ENCODE measurements at regions not wholly inside any gene's neighbourhood (a gene's known extent, or its start where the extent isn't known, plus 50 kb on each side); places are given as distances from the start of the nearest gene placed in this dataset.

- no CpG with 5 or more reads among the region's 1 CpG for WGBS (ENCODE audit: extremely low coverage, insufficient coverage, low lambda C conversion rate)
- no peak overlapping the region for H3K4ac ChIP-seq (ENCODE audit: low read depth, low read length)
- H3K18ac ChIP-seq (ENCODE audit: low read length), result no peak overlapping the region
- no peaks in the 10 kb centered on the region for H3K36me3 ChIP-seq (ENCODE audit: control insufficient read depth, insufficient read depth, low read length)
- H3K9ac ChIP-seq (ENCODE audit: low read length), result no peak overlapping the region
- H2BK15ac ChIP-seq (replicated peaks; ENCODE audit: low read depth), result no peak overlapping the region
- no peak overlapping the region for H3K4me2 ChIP-seq (ENCODE audit: low read length)
- no peaks in the 10 kb centered on the region for H3K79me1 ChIP-seq (ENCODE audit: low read length)
- H3K56ac ChIP-seq (ENCODE audit: low read length), result no peak overlapping the region
- H3K27ac ChIP-seq (ENCODE audit: low read depth, low read length), result no peak overlapping the region
- H4K8ac ChIP-seq (ENCODE audit: low read depth, low read length), result no peak overlapping the region
- H2BK5ac ChIP-seq (ENCODE audit: low read length), result no peak overlapping the region
- H3K23ac ChIP-seq (ENCODE audit: low read length), result no peak overlapping the region
- H2BK120ac ChIP-seq (ENCODE audit: low read depth, low read length), result no peak overlapping the region
- no peaks in the 10 kb centered on the region for H3K79me2 ChIP-seq (ENCODE audit: control insufficient read depth, insufficient read depth, low read length)
- no peak overlapping the region for H3K4me3 ChIP-seq (ENCODE audit: low read length)
- H3K27me3 ChIP-seq (ENCODE audit: insufficient read depth, low read length, poor library complexity), result no peaks in the 10 kb centered on the region
- no peak overlapping the region for H4K5ac ChIP-seq (ENCODE audit: low read length)
- no peak overlapping the region for H2AK5ac ChIP-seq (ENCODE audit: low read length)
- no peaks in the 10 kb centered on the region for H3K4me1 ChIP-seq (ENCODE audit: control insufficient read depth, low read depth, low read length)
- no peak for DNase-seq
Measured at GRCh38 chr13:64910096-64910495, 2320.0 kb downstream of the PCDH9 start.

DNA sequence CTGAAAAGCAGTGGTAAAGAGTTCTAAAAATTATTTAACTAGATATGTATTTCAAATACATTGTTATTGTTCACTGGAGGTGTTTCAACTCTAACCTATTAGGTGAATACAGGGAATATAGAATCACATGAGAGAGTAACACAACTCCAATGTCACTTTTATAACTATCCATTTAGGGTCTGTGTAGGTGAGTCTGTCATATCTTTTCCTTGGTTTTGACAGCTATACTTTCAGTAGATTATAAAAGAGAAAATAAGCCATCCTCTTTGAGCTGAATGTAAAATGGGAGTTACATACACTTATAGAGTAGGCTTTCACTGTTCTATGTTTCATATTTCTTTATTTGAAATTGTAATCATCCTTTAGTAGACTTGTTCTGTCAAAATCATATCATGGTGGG lies 2321.0 kb downstream of the PCDH9 start:
- no peak for DNase-seq
- H3K4me3 ChIP-seq (ENCODE audit: low read length), result no peak overlapping the region
- H3K9ac ChIP-seq (ENCODE audit: low read length), result no peak overlapping the region
- no peaks in the 10 kb centered on the region for H3K4me1 ChIP-seq (ENCODE audit: control insufficient read depth, low read depth, low read length)
- H4K5ac ChIP-seq (ENCODE audit: low read length), result no peak overlapping the region
- no peak overlapping the region for H3K23ac ChIP-seq (ENCODE audit: low read length)
- no peak overlapping the region for H4K8ac ChIP-seq (ENCODE audit: low read depth, low read length)
- no peak overlapping the region for H2AK5ac ChIP-seq (ENCODE audit: low read length)
- H3K27ac ChIP-seq (ENCODE audit: low read depth, low read length), result no peak overlapping the region
- no peaks in the 10 kb centered on the region for H3K36me3 ChIP-seq (ENCODE audit: control insufficient read depth, insufficient read depth, low read length)
- no peak overlapping the region for H3K56ac ChIP-seq (ENCODE audit: low read length)
- no peak overlapping the region for H3K4ac ChIP-seq (ENCODE audit: low read depth, low read length)
- H2BK5ac ChIP-seq (ENCODE audit: low read length), result no peak overlapping the region
- no peaks in the 10 kb centered on the region for H3K79me1 ChIP-seq (ENCODE audit: low read length)
- H2BK15ac ChIP-seq (replicated peaks; ENCODE audit: low read depth), result no peak overlapping the region
- H3K4me2 ChIP-seq (ENCODE audit: low read length), result no peak overlapping the region
- H3K27me3 ChIP-seq (ENCODE audit: insufficient read depth, low read length, poor library complexity), result no peaks in the 10 kb centered on the region
- no peak overlapping the region for H3K18ac ChIP-seq (ENCODE audit: low read length)
- H3K79me2 ChIP-seq (ENCODE audit: control insufficient read depth, insufficient read depth, low read length), result no peaks in the 10 kb centered on the region
- H2BK120ac ChIP-seq (ENCODE audit: low read depth, low read length), result no peak overlapping the region

- Histone ChIP-seq H4K8ac (ENCODE audit: low read depth, low read length) (no peak overlapping the region), H2BK5ac (ENCODE audit: low read length) (no peak overlapping the region), H3K23ac (ENCODE audit: low read length) (no peak overlapping the region), H3K4me1 (ENCODE audit: control insufficient read depth, low read depth, low read length) (no peaks in the 10 kb centered on the region), H2BK120ac (ENCODE audit: low read depth, low read length) (no peak overlapping the region), H3K36me3 (ENCODE audit: control insufficient read depth, insufficient read depth, low read length) (no peaks in the 10 kb centered on the region), H3K79me1 (ENCODE audit: low read length) (no peaks in the 10 kb centered on the region), H3K18ac (ENCODE audit: low read length) (no peak overlapping the region), H3K9ac (ENCODE audit: low read length) (no peak overlapping the region), H2BK15ac (replicated peaks; ENCODE audit: low read depth) (no peak overlapping the region), H3K4ac (ENCODE audit: low read depth, low read length) (no peak overlapping the region), H3K27me3 (ENCODE audit: insufficient read depth, low read length, poor library complexity) (no peaks in the 10 kb centered on the region), H3K4me2 (ENCODE audit: low read length) (no peak overlapping the region), H3K56ac (ENCODE audit: low read length) (no peak overlapping the region), H4K5ac (ENCODE audit: low read length) (no peak overlapping the region), H3K4me3 (ENCODE audit: low read length) (no peak overlapping the region), H2AK5ac (ENCODE audit: low read length) (no peak overlapping the region), H3K27ac (ENCODE audit: low read depth, low read length) (no peak overlapping the region), H3K79me2 (ENCODE audit: control insufficient read depth, insufficient read depth, low read length) (no peaks in the 10 kb centered on the region)
- WGBS (ENCODE audit: extremely low coverage, insufficient coverage, low lambda C conversion rate), result no CpG with 5 or more reads among the region's 2 CpGs
- DNase-seq, result no peak
Measured at GRCh38 chr13:64900039-64900438, 2330.1 kb downstream of the PCDH9 start.

DNA sequence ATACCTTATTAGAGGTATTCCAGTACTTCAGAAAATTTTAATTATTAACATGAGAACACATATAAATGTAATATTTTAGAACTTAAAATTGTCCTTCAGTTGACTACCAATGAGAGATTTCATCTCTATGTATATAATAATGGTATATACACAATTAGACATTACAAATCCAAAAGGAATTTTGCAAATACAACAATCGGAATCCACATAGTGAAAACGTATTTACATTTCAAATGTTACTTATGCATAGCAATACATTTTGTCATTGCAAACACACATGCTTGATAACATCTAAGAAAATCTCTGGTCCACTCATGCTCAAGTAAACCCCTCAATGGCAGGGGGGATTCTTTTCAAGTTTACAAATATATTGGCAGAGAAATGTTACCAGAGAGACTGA lies 2345.2 kb downstream of the PCDH9 start:
- no peaks in the 10 kb centered on the region for H3K36me3 ChIP-seq (ENCODE audit: control insufficient read depth, insufficient read depth, low read length)
- H3K4ac ChIP-seq (ENCODE audit: low read depth, low read length), result no peak overlapping the region
- H3K56ac ChIP-seq (ENCODE audit: low read length), result no peak overlapping the region
- H2BK120ac ChIP-seq (ENCODE audit: low read depth, low read length), result no peak overlapping the region
- no peaks in the 10 kb centered on the region for H3K79me1 ChIP-seq (ENCODE audit: low read length)
- no peak overlapping the region for H3K4me3 ChIP-seq (ENCODE audit: low read length)
- no peak overlapping the region for H4K8ac ChIP-seq (ENCODE audit: low read depth, low read length)
- H2BK5ac ChIP-seq (ENCODE audit: low read length), result no peak overlapping the region
- no peak overlapping the region for H3K9ac ChIP-seq (ENCODE audit: low read length)
- H3K27me3 ChIP-seq (ENCODE audit: insufficient read depth, low read length, poor library complexity), result no peaks in the 10 kb centered on the region
- H2AK5ac ChIP-seq (ENCODE audit: low read length), result no peak overlapping the region
- no peak overlapping the region for H4K5ac ChIP-seq (ENCODE audit: low read length)
- H3K4me1 ChIP-seq (ENCODE audit: control insufficient read depth, low read depth, low read length), result no peaks in the 10 kb centered on the region
- no peak overlapping the region for H3K18ac ChIP-seq (ENCODE audit: low read length)
- no peak overlapping the region for H3K23ac ChIP-seq (ENCODE audit: low read length)
- no peak overlapping the region for H3K4me2 ChIP-seq (ENCODE audit: low read length)
- DNase-seq, result peak; percentile 11
- no CpG with 5 or more reads among the region's 2 CpGs for WGBS (ENCODE audit: extremely low coverage, insufficient coverage, low lambda C conversion rate)
- no peaks in the 10 kb centered on the region for H3K79me2 ChIP-seq (ENCODE audit: control insufficient read depth, insufficient read depth, low read length)
- H3K27ac ChIP-seq (ENCODE audit: low read depth, low read length), result no peak overlapping the region
- no peak overlapping the region for H2BK15ac ChIP-seq (replicated peaks; ENCODE audit: low read depth)

- Histone ChIP-seq H3K27ac (ENCODE audit: low read depth, low read length) (no peak overlapping the region), H3K4me2 (ENCODE audit: low read length) (no peak overlapping the region), H2AK5ac (ENCODE audit: low read length) (no peak overlapping the region), H3K4ac (ENCODE audit: low read depth, low read length) (no peak overlapping the region), H3K56ac (ENCODE audit: low read length) (no peak overlapping the region), H4K5ac (ENCODE audit: low read length) (no peak overlapping the region), H3K23ac (ENCODE audit: low read length) (no peak overlapping the region), H2BK5ac (ENCODE audit: low read length) (no peak overlapping the region), H3K9ac (ENCODE audit: low read length) (no peak overlapping the region), H3K4me3 (ENCODE audit: low read length) (no peak overlapping the region), H3K36me3 (ENCODE audit: control insufficient read depth, insufficient read depth, low read length) (no peaks in the 10 kb centered on the region), H3K27me3 (ENCODE audit: insufficient read depth, low read length, poor library complexity) (no peaks in the 10 kb centered on the region), H3K4me1 (ENCODE audit: control insufficient read depth, low read depth, low read length) (no peaks in the 10 kb centered on the region), H4K8ac (ENCODE audit: low read depth, low read length) (no peak overlapping the region), H3K18ac (ENCODE audit: low read length) (no peak overlapping the region), H3K79me2 (ENCODE audit: control insufficient read depth, insufficient read depth, low read length) (no peaks in the 10 kb centered on the region), H2BK120ac (ENCODE audit: low read depth, low read length) (no peak overlapping the region), H2BK15ac (replicated peaks; ENCODE audit: low read depth) (no peak overlapping the region), H3K79me1 (ENCODE audit: low read length) (no peaks in the 10 kb centered on the region)
- WGBS (ENCODE audit: extremely low coverage, insufficient coverage, low lambda C conversion rate), result no CpG with 5 or more reads among the region's 3 CpGs
- DNase-seq, result no peak
Measured at GRCh38 chr13:64877176-64877575, 2353.0 kb downstream of the PCDH9 start.

DNA sequence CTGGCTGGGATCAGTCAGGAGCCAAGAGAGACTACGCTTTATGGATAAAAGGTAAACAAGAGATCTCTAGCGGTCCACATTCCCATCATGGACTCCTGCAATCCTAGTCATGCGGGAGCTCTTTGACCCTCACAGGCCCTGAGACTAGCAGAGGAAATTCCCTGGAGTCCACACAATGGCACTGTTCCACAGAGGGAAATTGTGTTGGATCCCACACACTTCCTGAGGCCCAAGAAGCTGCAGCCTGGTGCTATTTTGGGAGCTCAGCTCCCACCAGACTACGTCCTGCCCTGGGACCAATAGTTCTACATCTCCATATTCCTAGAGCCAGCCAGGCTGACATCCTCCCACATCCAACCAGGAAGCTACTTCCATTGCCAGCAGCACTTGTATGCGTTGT lies 2358.4 kb downstream of the PCDH9 start:
- no peak overlapping the region for H4K5ac ChIP-seq (ENCODE audit: low read length)
- WGBS (ENCODE audit: extremely low coverage, insufficient coverage, low lambda C conversion rate), result no CpG with 5 or more reads among the region's 5 CpGs
- no peak overlapping the region for H4K8ac ChIP-seq (ENCODE audit: low read depth, low read length)
- H3K18ac ChIP-seq (ENCODE audit: low read length), result no peak overlapping the region
- no peak overlapping the region for H3K27ac ChIP-seq (ENCODE audit: low read depth, low read length)
- H2BK5ac ChIP-seq (ENCODE audit: low read length), result no peak overlapping the region
- no peaks in the 10 kb centered on the region for H3K36me3 ChIP-seq (ENCODE audit: control insufficient read depth, insufficient read depth, low read length)
- no peak overlapping the region for H2BK15ac ChIP-seq (replicated peaks; ENCODE audit: low read depth)
- DNase-seq, result no peak
- no peaks in the 10 kb centered on the region for H3K4me1 ChIP-seq (ENCODE audit: control insufficient read depth, low read depth, low read length)
- H3K4me3 ChIP-seq (ENCODE audit: low read length), result no peak overlapping the region
- H3K4me2 ChIP-seq (ENCODE audit: low read length), result no peak overlapping the region
- H2BK120ac ChIP-seq (ENCODE audit: low read depth, low read length), result no peak overlapping the region
- no peak overlapping the region for H3K4ac ChIP-seq (ENCODE audit: low read depth, low read length)
- no peaks in the 10 kb centered on the region for H3K27me3 ChIP-seq (ENCODE audit: insufficient read depth, low read length, poor library complexity)
- H2AK5ac ChIP-seq (ENCODE audit: low read length), result no peak overlapping the region
- no peak overlapping the region for H3K9ac ChIP-seq (ENCODE audit: low read length)
- no peaks in the 10 kb centered on the region for H3K79me2 ChIP-seq (ENCODE audit: control insufficient read depth, insufficient read depth, low read length)
- no peaks in the 10 kb centered on the region for H3K79me1 ChIP-seq (ENCODE audit: low read length)
- no peak overlapping the region for H3K56ac ChIP-seq (ENCODE audit: low read length)
- no peak overlapping the region for H3K23ac ChIP-seq (ENCODE audit: low read length)
